A172 (cell line): ENCODE measurements at regions not wholly inside any gene's neighbourhood (a gene's known extent, or its start where the extent isn't known, plus 50 kb on each side); places are given as distances from the start of the nearest gene placed in this dataset.
"Not testable (repeated sequence)": the region's sequence is repeated elsewhere in the genome, so short reads cannot be mapped to it uniquely, and the experiment has no call there.

Experiments
- DNase-seq: peaks from one replicate; pipeline ENCODE4 v3.0.0-alpha.2; 2015; ENCODE audit warnings: low spot score

DNA sequence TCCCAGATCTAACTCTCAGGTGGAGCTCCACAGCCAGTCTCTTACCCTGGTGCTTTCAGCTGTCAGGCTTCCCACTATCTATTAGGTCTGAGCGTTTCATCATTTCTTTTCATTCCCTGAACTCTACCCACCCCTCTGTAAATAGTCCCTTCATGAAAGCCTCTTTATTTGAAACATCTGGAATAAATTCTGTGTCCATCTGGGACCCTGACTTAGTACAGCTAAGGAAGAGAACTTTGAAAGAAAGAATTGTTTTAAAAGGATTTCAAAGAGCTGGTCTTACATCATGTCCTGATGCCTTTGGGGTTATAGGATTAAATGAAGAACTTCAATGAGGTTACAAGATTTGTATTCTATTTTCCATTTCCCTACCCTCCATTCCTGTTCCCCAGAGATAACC, 388.5 kb upstream of the CA10 start:
- no peak for DNase-seq

DNA sequence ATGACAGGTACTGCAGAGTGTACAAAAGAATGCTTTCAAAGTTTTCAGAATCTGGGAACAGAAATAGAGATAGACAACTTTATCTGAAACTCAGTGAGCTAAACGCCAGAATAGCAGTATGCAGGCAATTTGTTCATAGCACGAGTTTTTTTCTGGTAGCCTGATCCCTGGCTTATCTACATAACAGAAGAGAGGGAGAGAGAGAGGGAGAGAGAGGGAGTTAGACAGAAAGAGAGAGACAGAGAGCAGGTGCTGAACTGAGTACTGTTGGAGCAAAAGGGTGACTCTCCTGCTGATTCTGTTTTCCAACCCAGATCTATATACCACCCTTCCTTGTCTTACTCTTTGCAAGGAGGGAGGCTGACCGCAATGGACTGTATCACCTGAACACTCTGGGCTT, 388.0 kb upstream of the CA10 start:
- no peak for DNase-seq

DNA sequence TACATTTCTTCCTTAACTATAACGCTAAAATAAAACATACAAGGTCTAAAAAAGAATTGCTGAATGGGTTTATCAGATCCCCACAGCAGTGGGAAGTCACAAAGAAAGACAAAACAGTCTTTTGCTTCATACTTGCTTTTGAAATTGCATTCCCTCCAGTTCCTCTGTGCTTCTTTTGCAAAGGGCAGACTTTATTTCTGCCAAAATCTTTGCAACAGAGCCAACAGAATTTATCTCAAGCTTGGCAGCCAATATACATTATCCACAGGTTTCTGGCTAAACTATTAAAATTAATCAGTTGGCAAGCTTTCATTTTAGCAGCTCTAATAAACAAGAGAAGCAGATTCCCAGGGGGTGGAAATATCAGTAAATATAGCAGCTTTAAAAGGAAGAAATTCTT, 378.9 kb upstream of the CA10 start:
- no peak for DNase-seq

DNA sequence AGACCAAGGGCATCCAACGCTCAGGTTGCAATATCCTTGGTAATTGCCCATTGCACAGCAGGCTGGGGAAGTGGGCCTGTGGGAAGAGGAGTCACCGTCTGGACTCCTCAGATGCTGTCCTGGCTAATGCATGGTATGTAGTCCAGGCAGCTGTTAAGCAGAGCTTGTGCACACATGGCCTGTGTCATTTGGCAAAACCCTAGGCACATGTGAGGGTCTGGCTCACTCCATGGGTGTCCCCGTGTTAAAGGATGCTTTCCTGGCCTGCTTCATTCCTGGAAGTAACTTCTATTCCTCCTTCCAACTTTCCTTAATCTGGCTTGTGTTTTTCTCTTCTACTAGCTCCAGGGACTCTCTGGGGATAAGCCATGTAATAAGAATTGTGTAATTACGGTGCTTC, 378.0 kb upstream of the CA10 start:
- DNase-seq, result no peak

DNA sequence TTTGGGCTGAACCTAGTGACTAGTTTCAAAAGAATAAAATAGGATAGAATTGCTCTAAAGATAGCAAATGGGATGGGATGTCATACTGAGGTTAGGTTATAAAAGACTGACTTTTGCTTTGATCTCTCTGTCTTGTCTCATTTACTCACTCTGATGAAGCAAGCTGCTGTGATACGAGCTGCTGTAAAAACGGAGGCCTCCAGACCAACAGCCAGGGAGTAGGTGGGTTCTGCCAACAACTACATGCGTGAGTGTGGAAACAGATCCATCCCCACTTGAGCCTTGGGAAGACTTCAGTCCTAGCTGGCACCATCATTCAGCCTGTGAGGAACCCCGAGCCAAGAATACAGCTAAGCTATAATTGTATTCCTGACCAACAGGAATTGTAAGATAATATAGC, 373.9 kb upstream of the CA10 start:
- DNase-seq, result no peak

DNA sequence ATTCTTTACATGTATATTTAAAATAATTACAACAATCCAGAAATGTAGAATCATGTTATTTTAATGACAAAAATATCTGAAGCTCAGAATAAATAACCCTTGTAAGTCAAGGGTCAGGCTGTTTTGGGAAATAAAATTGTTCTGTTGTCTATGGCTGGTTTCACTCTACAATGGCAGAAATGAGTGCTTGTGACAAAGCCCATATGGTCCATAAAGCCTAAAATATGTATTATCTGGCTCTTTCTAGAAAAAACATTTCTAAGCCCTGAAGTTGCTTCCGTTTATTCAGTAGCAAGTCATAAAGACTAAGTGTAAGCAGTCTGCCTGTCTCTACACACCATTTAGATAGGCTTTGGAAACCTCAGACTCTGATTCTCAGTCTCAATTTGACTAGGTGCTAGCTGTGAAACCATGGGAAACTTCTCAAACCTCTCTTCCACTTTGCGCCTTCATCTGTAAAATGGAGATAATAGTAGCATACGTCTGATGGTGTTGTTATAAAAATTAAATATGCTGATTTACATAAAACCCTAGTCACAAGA, 365.7 kb upstream of the CA10 start:
- DNase-seq, result no peak

DNA sequence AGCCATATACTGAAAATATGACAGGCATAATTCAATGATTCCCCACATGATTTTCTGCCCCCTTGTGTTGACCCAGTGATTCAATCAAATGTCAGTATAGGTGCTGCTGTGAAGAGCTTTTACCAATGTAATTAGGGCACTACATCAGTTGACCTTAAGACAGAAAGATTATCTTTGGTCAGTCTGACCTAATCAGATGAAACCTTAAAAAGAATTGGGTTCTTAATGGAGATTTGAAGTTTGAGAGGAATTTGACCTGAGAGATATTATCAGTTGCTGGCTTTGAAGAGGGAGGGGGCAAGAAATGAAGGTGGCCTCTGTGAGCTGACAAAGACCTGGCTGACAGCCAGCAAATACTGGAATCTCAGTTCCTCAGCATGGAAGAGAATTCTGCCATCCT, 358.7 kb upstream of the CA10 start:
- no peak for DNase-seq

DNA sequence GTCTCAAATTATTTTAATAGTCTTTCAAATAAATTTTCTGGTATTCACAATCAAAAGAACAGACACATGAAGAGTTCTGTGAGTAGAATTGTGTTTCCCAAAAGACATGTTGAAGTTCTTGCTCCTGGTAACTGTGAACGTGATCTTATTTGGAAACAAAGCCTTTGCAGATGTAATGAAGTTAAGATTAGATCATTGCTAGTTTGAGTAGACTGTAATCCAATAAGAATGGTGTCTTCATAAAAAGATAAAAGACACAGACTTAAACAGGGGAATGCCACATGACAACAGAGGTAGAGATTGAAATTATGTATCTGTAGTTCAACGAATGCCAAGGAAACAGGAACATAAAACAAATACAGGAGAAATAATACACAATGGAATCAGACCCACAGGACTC, 357.4 kb upstream of the CA10 start:
- DNase-seq, result no peak

DNA sequence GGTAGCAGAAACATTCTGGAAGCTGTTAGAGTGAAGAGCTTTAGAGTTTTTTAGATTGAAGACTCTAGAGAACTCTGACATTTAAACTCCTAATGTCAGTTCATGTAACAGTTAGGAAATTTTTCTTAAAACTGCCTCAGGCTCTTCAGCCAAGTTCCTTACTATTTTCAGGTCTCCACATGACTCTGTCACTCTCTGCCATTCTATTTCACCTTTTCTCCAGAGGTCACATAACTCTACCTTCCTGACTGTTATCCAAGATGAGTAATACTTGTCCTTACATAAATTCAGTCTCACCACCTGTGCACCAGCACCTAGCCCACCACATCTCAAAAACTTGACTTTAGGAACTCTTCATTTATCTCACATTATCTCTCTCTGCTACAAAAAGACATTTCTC, 347.1 kb upstream of the CA10 start:
- no peak for DNase-seq

DNA sequence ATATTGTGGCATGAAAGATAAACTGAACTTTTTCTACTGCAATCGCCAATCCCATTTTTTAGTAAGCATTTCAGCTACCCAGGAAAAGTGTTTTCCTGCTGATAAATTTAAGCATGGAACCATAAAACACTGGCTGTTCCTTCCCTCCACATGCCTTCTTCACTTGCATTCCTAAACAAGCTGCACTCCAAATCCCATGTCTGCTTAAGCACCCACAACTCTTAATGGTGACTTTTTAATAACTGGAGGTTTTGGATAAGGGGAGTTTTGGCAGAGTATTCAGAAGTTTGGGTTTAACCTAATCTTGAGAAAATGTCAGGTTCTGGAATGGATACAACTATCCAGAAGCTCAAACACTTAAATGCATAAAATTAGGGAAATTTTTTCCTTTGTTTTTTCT, 345.6 kb upstream of the CA10 start:
- no peak for DNase-seq

DNA sequence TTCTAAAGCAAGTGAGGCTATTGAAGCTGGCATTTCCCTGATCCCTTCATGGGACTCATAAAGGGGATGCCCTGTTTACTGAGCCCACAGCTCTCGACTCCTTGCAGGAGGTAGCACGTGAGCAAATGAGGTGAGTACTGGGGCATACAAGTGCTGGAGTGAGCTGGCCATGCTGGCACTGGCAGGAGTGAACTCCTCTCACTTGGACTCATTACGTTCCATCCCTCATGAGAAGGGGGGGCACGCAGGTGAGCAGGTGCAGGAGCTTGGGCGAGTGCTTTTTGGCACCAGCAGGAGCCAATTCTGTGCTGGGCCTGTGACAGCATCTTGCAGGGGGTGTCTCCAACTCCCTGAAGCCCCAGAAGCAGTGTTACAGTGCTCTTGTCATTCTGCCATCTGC, 337.1 kb upstream of the CA10 start:
- no peak for DNase-seq

DNA sequence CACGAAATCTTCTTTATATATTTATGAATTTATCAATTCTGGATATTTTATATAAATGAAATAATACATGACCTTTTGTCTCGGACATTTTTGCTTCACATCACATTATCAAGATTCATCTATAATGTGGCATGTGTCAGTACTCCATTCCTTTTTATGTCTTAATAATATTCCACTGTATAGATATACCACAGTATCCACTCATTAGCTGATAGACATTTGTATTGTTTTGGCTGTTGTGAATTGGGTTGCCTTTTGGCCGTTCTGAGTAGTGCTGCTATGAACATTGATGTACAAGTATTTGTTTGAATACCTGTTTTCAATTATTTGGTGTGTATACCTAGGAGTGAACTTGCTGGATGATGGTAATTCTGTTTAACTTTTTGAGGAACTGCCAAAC, 323.8 kb upstream of the CA10 start:
- no peak for DNase-seq

DNA sequence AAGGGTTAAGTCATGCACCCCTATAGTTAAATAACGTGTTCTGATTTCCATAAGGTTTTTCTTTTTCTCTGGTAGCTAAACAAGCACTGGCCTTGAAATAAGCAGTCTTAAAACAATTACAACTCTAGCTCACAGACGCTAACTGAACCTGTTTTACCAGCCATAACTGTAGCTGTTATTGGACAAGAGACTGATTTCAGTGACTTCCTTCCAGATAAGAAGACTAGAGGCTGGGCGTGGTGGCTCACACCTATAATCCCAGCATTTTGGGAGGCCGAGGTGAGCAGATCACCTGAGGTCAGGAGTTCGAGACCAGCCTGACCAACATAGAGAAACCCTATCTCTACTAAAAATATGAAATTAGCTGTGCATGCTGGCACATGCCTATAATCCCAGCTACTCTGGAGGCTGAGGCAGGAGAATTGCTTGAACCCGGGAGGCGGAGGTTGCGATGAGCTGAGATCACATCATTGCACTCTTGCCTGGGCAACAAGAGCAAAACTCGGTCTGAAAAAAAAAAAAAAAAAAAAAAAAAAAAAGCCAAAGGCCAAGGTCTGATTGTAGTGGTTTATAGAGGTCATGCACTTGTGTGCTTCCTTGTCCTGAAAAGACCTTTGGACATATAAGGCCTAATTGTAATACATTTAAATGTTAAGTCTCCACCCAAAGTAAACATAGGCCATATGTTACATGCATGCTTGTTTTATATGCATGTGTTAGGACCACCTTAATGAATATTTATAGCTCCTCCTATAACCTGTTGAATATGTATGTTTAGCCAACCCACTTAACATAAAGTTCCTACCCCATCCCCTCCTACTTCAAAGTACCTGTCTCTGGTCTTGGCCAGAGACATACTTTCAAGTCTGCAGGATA, 319.5 kb upstream of the CA10 start:
- DNase-seq, result no peak

DNA sequence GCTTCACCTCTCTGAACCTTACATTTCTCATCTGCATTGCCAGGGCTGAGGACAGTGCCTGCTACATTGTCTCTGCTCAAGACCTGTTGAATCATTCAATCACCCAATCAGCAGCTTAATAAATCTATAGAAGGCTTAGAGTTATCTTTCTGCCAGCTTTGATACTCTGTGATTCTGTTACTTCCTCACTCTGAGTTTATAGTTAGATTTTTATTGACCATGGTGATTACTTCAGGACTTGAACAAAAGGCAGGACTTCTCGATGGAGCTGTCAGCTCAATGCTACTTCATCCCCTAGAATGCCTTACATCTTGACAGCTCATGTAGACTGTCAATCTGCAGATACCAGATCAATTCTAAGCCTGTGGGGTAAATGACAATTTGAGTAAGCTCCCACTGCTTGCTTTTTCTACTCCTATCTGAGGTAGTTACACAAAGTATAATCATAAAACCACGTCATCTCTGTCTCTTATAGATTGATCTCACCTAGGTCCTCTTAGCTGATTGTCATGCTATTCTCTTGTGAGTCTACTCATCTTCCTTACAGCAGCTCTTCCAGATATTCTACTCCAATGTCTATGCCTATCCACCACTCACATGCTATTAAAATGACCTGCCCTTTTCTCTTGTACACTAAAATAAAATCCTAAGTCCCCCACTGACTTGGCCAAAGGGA, 318.3 kb upstream of the CA10 start:
- no peak for DNase-seq

DNA sequence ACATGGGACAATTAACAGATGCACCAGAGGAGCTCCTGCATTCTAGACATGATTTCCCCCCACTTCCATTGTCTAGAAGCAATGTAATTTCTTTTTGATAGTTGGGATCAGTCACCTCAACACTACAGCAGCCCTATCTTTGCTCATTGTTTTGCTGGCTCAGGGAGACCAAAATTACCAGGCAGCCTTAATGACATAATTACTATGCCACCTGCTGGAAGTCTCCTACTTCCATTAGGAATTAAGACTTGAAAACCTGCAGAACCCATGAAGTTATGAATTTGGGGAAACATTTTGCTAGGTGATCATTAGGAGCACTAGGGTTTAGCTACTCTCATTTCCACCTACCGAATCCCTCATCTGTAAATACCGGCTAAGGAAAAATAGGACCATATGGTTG, 312.0 kb upstream of the CA10 start:
- no peak for DNase-seq

DNA sequence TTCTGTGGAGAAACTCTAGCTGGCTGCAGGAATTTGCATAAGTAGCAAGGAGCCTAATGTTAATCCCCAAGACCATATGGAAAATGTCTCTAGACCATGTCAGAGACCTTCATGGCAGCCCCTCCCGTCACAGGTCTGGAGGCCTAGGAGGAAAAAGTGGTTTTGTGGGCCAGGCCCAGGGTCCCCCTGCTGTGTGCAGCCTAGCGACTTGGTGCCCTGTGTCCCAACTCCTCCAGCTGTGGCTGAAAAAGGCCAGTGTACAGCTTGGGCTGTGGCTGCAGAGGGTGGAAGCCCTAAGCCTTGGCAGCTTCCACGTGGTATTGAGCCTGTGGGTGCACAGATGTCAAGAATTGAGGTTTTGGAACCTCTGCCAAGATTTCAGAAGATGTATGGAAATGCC, 306.9 kb upstream of the CA10 start:
- no peak for DNase-seq

DNA sequence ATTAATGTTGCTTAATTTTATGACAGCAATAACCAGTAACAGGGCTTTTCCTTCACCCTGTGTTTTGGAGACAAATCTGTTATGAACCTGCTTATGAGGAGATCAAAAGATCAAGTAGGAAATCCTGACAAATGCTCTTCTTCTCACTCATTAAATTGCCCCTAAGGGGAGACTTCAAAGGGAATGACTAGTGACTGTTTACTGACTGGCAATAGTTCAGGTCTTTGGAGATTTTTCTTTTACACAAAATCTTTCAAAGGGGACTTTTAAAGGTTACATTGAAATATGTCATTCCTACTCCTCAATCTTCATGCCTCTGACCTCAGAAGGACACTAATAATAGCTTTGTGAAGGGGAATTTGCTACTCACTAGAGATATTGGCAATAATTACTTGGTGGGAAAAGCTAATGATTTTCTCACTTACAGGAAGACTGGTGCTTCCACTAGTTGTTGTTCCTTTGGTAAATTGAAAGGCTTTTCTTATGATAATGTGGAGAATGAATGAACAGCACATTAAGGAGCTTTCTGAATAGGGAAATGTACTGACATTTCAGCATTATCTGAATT, 292.9 kb upstream of the CA10 start:
- no peak for DNase-seq

DNA sequence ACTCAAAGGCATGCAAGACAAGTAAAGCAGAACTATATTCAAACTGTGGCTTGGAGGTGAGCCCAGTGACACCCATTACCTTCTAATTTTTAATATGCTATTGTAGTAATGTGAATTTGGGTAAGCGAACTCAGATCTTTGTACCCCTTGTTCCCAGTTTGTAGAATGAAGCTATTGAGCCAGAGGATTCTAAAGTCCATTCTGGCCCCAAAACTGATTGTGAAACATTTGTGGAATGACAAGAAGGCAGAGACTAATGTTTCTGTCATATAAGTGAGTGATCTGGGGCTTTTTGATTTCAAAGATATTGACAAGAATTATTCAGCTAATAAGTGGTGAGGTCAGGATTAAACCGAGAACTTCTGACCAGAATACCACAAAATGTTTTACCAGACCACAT, 283.8 kb upstream of the CA10 start:
- DNase-seq, result no peak

DNA sequence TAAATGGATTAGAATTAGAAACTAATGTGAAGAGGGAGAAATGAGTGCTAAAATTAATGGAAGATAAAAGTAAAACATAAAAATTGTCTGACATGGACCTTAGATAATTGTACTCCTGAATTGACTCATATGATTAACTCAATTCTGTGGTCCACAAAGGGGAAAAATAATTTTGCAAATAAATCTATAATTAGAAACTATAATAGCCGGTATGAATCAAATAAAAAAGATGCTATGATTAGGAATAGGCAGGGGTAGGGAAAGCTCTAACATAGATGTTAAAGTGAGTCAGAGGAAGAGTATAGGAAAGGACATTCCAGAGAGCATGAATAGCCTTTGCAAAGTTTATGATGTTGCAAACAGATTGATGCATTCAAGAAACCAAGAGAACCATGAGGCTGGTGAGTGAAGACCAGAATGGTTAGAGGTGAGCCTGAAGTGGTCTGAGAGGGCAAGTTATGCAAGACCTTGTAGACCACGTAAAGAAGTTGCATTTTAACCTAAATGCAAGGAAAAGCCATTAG, 262.1 kb upstream of the CA10 start:
- DNase-seq, result no peak

DNA sequence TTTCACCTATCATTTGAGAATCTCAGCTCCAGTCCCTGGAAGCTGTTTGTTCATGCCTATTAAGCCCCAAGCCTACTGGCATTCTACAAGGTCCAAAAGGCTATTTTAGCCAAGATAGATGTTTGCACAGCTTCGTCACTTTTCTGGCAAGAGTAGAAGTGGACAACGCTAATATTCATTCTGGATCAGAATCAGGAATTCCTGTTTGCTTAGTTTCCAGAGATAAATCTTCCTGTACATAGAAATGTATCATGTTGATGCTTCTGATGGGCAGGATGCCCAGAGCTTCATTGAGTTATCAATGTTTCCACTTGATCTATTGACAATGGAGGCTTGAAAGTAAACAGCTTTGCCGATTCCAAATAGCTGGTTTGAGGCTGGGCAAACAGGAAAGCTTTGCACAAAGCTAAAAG, 260.7 kb upstream of the CA10 start:
- DNase-seq, result no peak

DNA sequence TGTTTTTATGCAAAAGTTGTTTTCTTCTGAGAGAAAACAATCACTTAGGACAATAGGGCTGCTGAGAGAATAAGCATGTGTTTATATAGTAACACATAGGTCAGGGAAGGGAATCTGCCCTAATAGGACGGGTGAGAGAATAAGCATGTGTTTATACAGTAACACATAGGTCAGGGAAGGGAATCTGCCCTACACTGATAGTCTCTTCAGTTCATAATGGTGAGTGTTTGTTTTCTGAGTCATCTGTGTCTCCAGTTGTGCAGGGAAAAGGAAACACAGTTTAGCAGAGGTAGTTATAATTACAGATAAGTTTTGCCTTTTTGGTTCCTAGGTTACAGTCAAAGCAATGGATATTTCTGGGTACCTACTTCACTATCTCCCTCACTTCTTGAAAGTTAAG, 252.3 kb upstream of the CA10 start:
- DNase-seq, result no peak

DNA sequence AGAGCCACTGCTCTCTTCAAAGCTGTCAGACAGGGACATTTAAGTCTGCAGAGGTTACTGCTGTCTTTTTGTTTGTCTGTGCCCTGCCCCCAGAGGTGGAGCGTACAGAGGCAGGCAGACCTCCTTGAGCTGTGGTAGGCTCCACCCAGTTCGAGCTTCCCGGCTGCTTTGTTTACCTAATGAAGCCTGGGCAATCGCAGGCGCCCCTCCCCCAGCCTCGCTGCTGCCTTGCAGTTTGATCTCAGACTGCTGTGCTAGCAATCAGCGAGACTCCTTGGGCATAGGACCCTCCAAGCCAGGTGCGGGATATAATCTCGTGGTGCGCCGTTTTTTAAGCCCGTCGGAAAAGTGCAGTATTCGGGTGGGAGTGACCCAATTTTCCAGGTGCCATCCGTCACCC, 250.7 kb upstream of the CA10 start:
- DNase-seq, result not testable (repeated sequence)

DNA sequence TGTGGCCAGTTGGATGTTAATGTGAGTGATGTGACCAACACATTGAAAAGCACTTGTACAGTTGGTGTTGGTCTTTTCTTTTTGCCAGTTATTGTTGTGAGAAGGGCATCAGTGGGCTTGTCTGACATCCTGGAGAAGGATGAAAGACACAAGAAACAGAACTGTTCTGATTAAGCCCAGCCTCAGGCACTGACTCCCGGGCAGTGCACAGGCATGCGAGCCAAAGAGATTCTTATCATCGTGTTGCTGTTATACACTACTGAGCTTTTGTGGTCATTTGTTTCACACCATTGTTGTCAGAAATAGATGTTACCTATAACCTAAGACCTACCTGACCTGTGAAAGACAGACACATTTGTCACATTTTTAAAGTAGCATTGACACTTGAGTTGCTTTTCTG, 236.8 kb upstream of the CA10 start:
- no peak for DNase-seq
